ENCODE measurements at regions not wholly inside any gene's neighbourhood (a gene's known extent, or its start where the extent isn't known, plus 50 kb on each side); places are given as distances from the start of the nearest gene placed in this dataset.

DNA sequence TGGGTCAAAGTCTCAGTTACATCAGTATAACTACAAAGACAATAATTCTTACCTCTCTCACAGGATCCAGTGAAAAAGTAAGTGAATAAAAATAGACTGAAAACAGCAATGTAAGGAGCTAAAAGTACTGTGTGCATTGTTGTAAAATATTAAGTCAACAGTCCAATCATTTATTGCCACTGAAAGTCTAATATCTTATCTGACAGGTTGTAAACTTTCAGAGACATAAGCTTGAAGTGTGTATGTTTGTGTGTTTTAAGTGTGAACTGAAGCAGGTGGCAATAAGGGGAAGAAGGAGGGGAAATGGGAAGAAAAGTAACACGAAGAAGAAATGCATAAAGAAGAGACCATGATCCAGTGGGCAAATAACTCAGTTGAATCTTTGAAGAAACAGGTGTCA is 229.7 kb upstream of the TAS2R1 start:
- TF ChIP-seq POLR2A (IDR thresholded peaks at IDR 0.05): no peak
- TF ChIP-seq, protein P1, sequence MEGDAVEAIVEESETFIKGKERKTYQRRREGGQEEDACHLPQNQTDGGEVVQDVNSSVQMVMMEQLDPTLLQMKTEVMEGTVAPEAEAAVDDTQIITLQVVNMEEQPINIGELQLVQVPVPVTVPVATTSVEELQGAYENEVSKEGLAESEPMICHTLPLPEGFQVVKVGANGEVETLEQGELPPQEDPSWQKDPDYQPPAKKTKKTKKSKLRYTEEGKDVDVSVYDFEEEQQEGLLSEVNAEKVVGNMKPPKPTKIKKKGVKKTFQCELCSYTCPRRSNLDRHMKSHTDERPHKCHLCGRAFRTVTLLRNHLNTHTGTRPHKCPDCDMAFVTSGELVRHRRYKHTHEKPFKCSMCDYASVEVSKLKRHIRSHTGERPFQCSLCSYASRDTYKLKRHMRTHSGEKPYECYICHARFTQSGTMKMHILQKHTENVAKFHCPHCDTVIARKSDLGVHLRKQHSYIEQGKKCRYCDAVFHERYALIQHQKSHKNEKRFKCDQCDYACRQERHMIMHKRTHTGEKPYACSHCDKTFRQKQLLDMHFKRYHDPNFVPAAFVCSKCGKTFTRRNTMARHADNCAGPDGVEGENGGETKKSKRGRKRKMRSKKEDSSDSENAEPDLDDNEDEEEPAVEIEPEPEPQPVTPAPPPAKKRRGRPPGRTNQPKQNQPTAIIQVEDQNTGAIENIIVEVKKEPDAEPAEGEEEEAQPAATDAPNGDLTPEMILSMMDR (IDR thresholded peaks at IDR 0.05): no peak

Measured in uterus (tissue), 2 donors.